ENCODE measurements at regions not wholly inside any gene's neighbourhood (a gene's known extent, or its start where the extent isn't known, plus 50 kb on each side); places are given as distances from the start of the nearest gene placed in this dataset.

- no peaks in the 10 kb centered on the region for H3K9me3 Mint-ChIP-seq
- H3K27ac Mint-ChIP-seq: no peak overlapping the region
- H3K4me3 Mint-ChIP-seq: no peak overlapping the region
- H3K27me3 Mint-ChIP-seq (ENCODE audit: low read depth): peaks cover 21% of the 10 kb centered on the region
- peaks cover 21% of the 10 kb centered on the region for H3K4me1 Mint-ChIP-seq
- no peaks in the 10 kb centered on the region for H3K36me3 Mint-ChIP-seq
- DNase-seq (ENCODE audit: low spot score in 2 of 2, unreplicated experiment in 2 of 2): no peak
- TF ChIP-seq CTCF (IDR thresholded peaks at IDR 0.05; ENCODE audit: unreplicated experiment): no peak
Measured at GRCh38 chr5:2158767-2159166, 276.0 kb upstream of the IRX4 start.

- Mint-ChIP-seq H3K9me3 (no peaks in the 10 kb centered on the region), H3K4me1 (peaks cover 21% of the 10 kb centered on the region), H3K27ac (no peak overlapping the region), H3K27me3 (ENCODE audit: low read depth) (peaks cover 15% of the 10 kb centered on the region), H3K4me3 (no peak overlapping the region), H3K36me3 (no peaks in the 10 kb centered on the region)
- TF ChIP-seq CTCF (IDR thresholded peaks at IDR 0.05; ENCODE audit: unreplicated experiment): no peak
- DNase-seq (ENCODE audit: low spot score in 2 of 2, unreplicated experiment in 2 of 2): no peak
Measured at GRCh38 chr5:2158109-2158508, 275.4 kb upstream of the IRX4 start.

- H3K27me3 Mint-ChIP-seq (ENCODE audit: low read depth): peaks cover 9% of the 10 kb centered on the region
- peaks cover 19% of the 10 kb centered on the region for H3K4me1 Mint-ChIP-seq
- no peaks in the 10 kb centered on the region for H3K9me3 Mint-ChIP-seq
- no peak overlapping the region for H3K4me3 Mint-ChIP-seq
- no peak for DNase-seq (ENCODE audit: low spot score in 2 of 2, unreplicated experiment in 2 of 2)
- no peaks in the 10 kb centered on the region for H3K36me3 Mint-ChIP-seq
- TF ChIP-seq CTCF (IDR thresholded peaks at IDR 0.05; ENCODE audit: unreplicated experiment): no peak
- H3K27ac Mint-ChIP-seq: no peak overlapping the region
Measured at GRCh38 chr5:2157372-2157771, 274.6 kb upstream of the IRX4 start.

GRCh38 chr5:2156358-2157059 is 273.8 kb upstream of the IRX4 start:
- Mint-ChIP-seq H3K9me3 (no peaks in the 10 kb centered on the region), H3K4me1 (peaks cover 16% of the 10 kb centered on the region), H3K36me3 (no peaks in the 10 kb centered on the region), H3K27ac (no peak overlapping the region), H3K27me3 (ENCODE audit: low read depth) (peaks cover 9% of the 10 kb centered on the region), H3K4me3 (no peak overlapping the region)
- TF ChIP-seq CTCF (IDR thresholded peaks at IDR 0.05; ENCODE audit: unreplicated experiment): no peak
- DNase-seq (ENCODE audit: low spot score in 2 of 2, unreplicated experiment in 2 of 2): no peak

GRCh38 chr5:2155556-2155955 is 272.8 kb upstream of the IRX4 start:
- Mint-ChIP-seq H3K36me3 (no peaks in the 10 kb centered on the region), H3K4me1 (peaks cover 16% of the 10 kb centered on the region), H3K4me3 (no peak overlapping the region), H3K27ac (no peak overlapping the region), H3K9me3 (no peaks in the 10 kb centered on the region), H3K27me3 (ENCODE audit: low read depth) (peaks cover 13% of the 10 kb centered on the region)
- TF ChIP-seq CTCF (IDR thresholded peaks at IDR 0.05; ENCODE audit: unreplicated experiment): no peak
- no peak for DNase-seq (ENCODE audit: low spot score in 2 of 2, unreplicated experiment in 2 of 2)

GRCh38 chr5:2153802-2154201 is 271.1 kb upstream of the IRX4 start:
- Mint-ChIP-seq H3K27ac (no peak overlapping the region), H3K36me3 (no peaks in the 10 kb centered on the region), H3K27me3 (ENCODE audit: low read depth) (peaks cover 27% of the 10 kb centered on the region), H3K4me3 (no peak overlapping the region), H3K9me3 (no peaks in the 10 kb centered on the region), H3K4me1 (peaks cover 15% of the 10 kb centered on the region)
- TF ChIP-seq CTCF (IDR thresholded peaks at IDR 0.05; ENCODE audit: unreplicated experiment): no peak
- DNase-seq (ENCODE audit: low spot score in 2 of 2, unreplicated experiment in 2 of 2): no peak
